ENCODE measurements at regions not wholly inside any gene's neighbourhood (a gene's known extent, or its start where the extent isn't known, plus 50 kb on each side); places are given as distances from the start of the nearest gene placed in this dataset.

DNA sequence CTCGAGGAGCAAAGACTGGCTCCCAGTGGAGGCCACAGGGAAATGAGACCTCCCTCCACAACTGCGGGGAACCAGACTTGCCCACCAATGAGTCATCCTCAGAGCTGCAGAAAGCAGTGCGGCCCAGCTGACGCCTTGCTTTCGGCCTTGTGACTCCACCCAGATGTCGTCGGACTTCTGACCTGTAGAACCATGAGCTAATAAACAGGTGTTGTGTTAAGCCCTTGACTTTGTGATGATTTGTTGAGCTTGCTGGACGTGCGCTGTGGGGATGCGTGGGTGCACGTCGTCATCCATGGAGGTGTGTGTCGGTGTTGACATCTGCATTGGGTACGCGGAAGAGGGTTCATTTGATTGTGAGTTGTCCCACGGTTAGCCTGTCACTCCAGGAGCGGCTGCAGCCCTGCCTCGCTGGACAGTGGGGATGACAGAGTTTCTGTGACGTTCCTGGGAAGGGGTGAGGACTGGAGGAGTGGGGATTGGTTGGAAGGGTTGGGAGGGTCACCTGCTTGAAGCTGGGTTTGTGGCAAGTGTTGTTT lies 154.1 kb downstream of the SH3BP4 start:
- TF ChIP-seq, protein P1, sequence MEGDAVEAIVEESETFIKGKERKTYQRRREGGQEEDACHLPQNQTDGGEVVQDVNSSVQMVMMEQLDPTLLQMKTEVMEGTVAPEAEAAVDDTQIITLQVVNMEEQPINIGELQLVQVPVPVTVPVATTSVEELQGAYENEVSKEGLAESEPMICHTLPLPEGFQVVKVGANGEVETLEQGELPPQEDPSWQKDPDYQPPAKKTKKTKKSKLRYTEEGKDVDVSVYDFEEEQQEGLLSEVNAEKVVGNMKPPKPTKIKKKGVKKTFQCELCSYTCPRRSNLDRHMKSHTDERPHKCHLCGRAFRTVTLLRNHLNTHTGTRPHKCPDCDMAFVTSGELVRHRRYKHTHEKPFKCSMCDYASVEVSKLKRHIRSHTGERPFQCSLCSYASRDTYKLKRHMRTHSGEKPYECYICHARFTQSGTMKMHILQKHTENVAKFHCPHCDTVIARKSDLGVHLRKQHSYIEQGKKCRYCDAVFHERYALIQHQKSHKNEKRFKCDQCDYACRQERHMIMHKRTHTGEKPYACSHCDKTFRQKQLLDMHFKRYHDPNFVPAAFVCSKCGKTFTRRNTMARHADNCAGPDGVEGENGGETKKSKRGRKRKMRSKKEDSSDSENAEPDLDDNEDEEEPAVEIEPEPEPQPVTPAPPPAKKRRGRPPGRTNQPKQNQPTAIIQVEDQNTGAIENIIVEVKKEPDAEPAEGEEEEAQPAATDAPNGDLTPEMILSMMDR (IDR thresholded peaks at IDR 0.05), result no peak
- TF ChIP-seq POLR2AphosphoS5 (IDR thresholded peaks at IDR 0.05; ENCODE audit: low read depth, low read length), result no peak
- no peak for TF ChIP-seq SIN3A (IDR thresholded peaks at IDR 0.05; ENCODE audit: borderline replicate concordance, insufficient read depth, low read depth, low read length)
- no peak for TF ChIP-seq REST (IDR thresholded peaks at IDR 0.05; ENCODE audit: insufficient read depth in 1 of 2, low read depth in 2 of 2, low read length in 1 of 2)
- TF ChIP-seq TCF7L2 (IDR thresholded peaks at IDR 0.05; ENCODE audit: low read depth, low read length), result no peak
